H1 (cell line): ENCODE measurements at regions not wholly inside any gene's neighbourhood (a gene's known extent, or its start where the extent isn't known, plus 50 kb on each side); places are given as distances from the start of the nearest gene placed in this dataset.

Experiments used
- ATF2 ChIP-seq: IDR thresholded peaks from 2 replicates; pipeline ENCODE4 v1.6.1; 2012; ENCODE audit warnings: low read length, inconsistent platforms
- BCL11A ChIP-seq, 2 experiments: IDR thresholded peaks; one replicate each; pipeline ENCODE4 v1.6.1; 2011; ENCODE audit warnings: low read depth in 2 of 2, low read length in 2 of 2, mild to moderate bottlenecking in 2 of 2
- CHD7 ChIP-seq: fragments of 300-600 bp; sonication (generic); IDR thresholded peaks from 2 replicates; pipeline ENCODE4 v1.7.1; 2012; ENCODE audit warnings: low read length, moderate library complexity, mild to moderate bottlenecking, inconsistent platforms; ENCODE audit not compliant: insufficient replicate concordance
- CREB1 ChIP-seq: IDR thresholded peaks from 2 replicates; pipeline ENCODE4 v1.6.1; 2012; ENCODE audit warnings: inconsistent platforms
- CTCF ChIP-seq, 3 experiments: IDR thresholded peaks; 1 replicate in 2 of 3; 2 replicates in 1 of 3; pipeline versions ENCODE4 v1.5.1 to v1.6.1; 2011; ENCODE audit warnings: low read length in 3 of 3, mild to moderate bottlenecking in 3 of 3, inconsistent platforms in 2 of 3, low read depth in 1 of 3, moderate library complexity in 1 of 3; ENCODE audit not compliant: insufficient read depth in 1 of 3; ENCODE audit errors: control extremely low read depth in 1 of 3
- EZH2 ChIP-seq: fragments of 200-600 bp; sonication (generic); IDR thresholded peaks from 2 replicates; pipeline ENCODE4 v1.7.1; 2012; ENCODE audit warnings: low read depth, mild to moderate bottlenecking, moderate library complexity, low read length, inconsistent platforms; ENCODE audit not compliant: severe bottlenecking
- KDM1A ChIP-seq: fragments of 200-600, 300-600 bp; sonication (generic); IDR thresholded peaks from 2 replicates; pipeline ENCODE4 v1.7.1; 2016; ENCODE audit warnings: mild to moderate bottlenecking, low read length, borderline replicate concordance
- POLR2A ChIP-seq, 2 experiments: IDR thresholded peaks; 1 replicate in 1 of 2; 2 replicates in 1 of 2; pipeline ENCODE4 v1.6.1; 2011; ENCODE audit warnings: low read depth in 2 of 2, low read length in 2 of 2, mild to moderate bottlenecking in 2 of 2; ENCODE audit errors: control extremely low read depth in 1 of 2
- POLR2AphosphoS5 ChIP-seq: IDR thresholded peaks from 2 replicates; pipeline ENCODE4 v1.6.1; 2011; ENCODE audit warnings: low read depth, low read length
- SP2 ChIP-seq: IDR thresholded peaks from 2 replicates; pipeline ENCODE4 v1.6.1; 2012; ENCODE audit warnings: mild to moderate bottlenecking, low read length, inconsistent platforms
- USF2 ChIP-seq: IDR thresholded peaks from 2 replicates; pipeline ENCODE4 v1.6.1; 2011; ENCODE audit warnings: low read length, improper control_type of control experiment
- YY1 ChIP-seq: IDR thresholded peaks from 2 replicates; pipeline ENCODE4 v1.6.1; 2011; ENCODE audit warnings: low read depth, mild to moderate bottlenecking, low read length

- TF ChIP-seq SP2 (no peak), CHD7 (no peak), CTCF (IDR thresholded peaks at IDR 0.05; ENCODE audit: control extremely low read depth in 1 of 3, insufficient read depth in 1 of 3, low read depth in 1 of 3, low read length in 3 of 3) (no peak), USF2 (no peak), ATF2 (no peak), POLR2AphosphoS5 (no peak), BCL11A (IDR thresholded peaks at IDR 0.05; ENCODE audit: low read depth in 2 of 2, low read length in 2 of 2) (no peak), POLR2A (IDR thresholded peaks at IDR 0.05; ENCODE audit: control extremely low read depth in 1 of 2, low read depth in 2 of 2, low read length in 2 of 2) (no peak), KDM1A (no peak), YY1 (no peak), EZH2 (no peak), CREB1 (no peak)
Observed at GRCh38 chr2:107364361-107364950, 462.2 kb upstream of the RGPD4 start.
